IMR-90 (cell line): ENCODE measurements at regions not wholly inside any gene's neighbourhood (a gene's known extent, or its start where the extent isn't known, plus 50 kb on each side); places are given as distances from the start of the nearest gene placed in this dataset.

ENCODE experiments used
- ATAC-seq: fragments of 200-7000 bp; cut with Tn5 transposase; 2 replicates; pipeline ENCODE4 v1.9.1; 2020; ENCODE audit warnings: low read depth, mild to moderate bottlenecking, moderate library complexity
- BruUV-seq: library from RNA; stranded (reverse); fragments of 400-500 nt; replicated peaks from 2 replicates; lab custom pipeline; 2021; lab: Mats Ljungman, UMichigan
- CTCF ChIA-PET: fragments of 300-600 bp; formaldehyde crosslinking; extraction: SDS; loops from one replicate; lab custom pipeline; 2021; ENCODE audit warnings: antibody characterized with exemption; lab: Yijun Ruan, JAX
- POLR2A ChIA-PET: fragments of 300-600 bp; sonication (Branson Sonifier 250); formaldehyde crosslinking; loops from one replicate; lab custom pipeline; 2022; ENCODE audit warnings: antibody characterized with exemption; ENCODE audit not compliant: unreplicated experiment; lab: Charles Lee
- DNase-seq: peaks from one replicate; pipeline ENCODE4 v3.0.0; 2013
- H2AFZ ChIP-seq: replicated peaks from 2 replicates; pipeline ENCODE3; 2013; ENCODE audit warnings: low read length, mild to moderate bottlenecking; ENCODE audit not compliant: poor library complexity
- H2AK5ac ChIP-seq: 2 replicates; pipeline ENCODE4 v1.6.1; 2013; ENCODE audit warnings: low read depth, low read length, inconsistent platforms
- H2AK9ac ChIP-seq: replicated peaks from 2 replicates; pipeline ENCODE3; 2013; ENCODE audit warnings: mild to moderate bottlenecking, low read depth, low read length, moderate library complexity; ENCODE audit not compliant: poor library complexity
- H2BK120ac ChIP-seq: 2 replicates; pipeline ENCODE4 v1.6.1; 2013; ENCODE audit warnings: low read depth, low read length, inconsistent platforms
- H2BK15ac ChIP-seq: 3 replicates; pipeline ENCODE4 v1.6.1; 2013; ENCODE audit warnings: low read depth, low read length, inconsistent platforms
- H2BK20ac ChIP-seq: 2 replicates; pipeline ENCODE4 v1.6.1; 2013; ENCODE audit warnings: low read depth, mild to moderate bottlenecking, inconsistent platforms, low read length, moderate library complexity
- H2BK5ac ChIP-seq: 2 replicates; pipeline ENCODE4 v1.6.1; 2013; ENCODE audit warnings: mild to moderate bottlenecking, low read depth, low read length, inconsistent platforms; ENCODE audit not compliant: poor library complexity, severe bottlenecking
- H3K14ac ChIP-seq: replicated peaks from 2 replicates; pipeline ENCODE4 v1.6.1; 2013; ENCODE audit warnings: low read depth, low read length, inconsistent platforms
- H3K18ac ChIP-seq: 2 replicates; pipeline ENCODE4 v1.6.1; 2013; ENCODE audit warnings: low read depth, low read length, control low read depth
- H3K23ac ChIP-seq: 2 replicates; pipeline ENCODE4 v1.6.1; 2013; ENCODE audit warnings: low read depth, low read length, inconsistent platforms
- H3K27ac ChIP-seq: 2 replicates; pipeline ENCODE4 v1.5.1; 2013; ENCODE audit warnings: mild to moderate bottlenecking, control low read depth, low read length; ENCODE audit not compliant: insufficient read depth
- H3K27me3 ChIP-seq: 2 replicates; pipeline ENCODE4 v1.6.1; 2013; ENCODE audit warnings: low read length; ENCODE audit not compliant: control insufficient read depth, insufficient read depth
- H3K36me3 ChIP-seq: 2 replicates; pipeline ENCODE4 v1.6.1; 2013; ENCODE audit warnings: low read length, mixed read lengths; ENCODE audit not compliant: control insufficient read depth, insufficient read depth
- H3K4ac ChIP-seq: 2 replicates; pipeline ENCODE4 v1.6.1; 2013; ENCODE audit warnings: low read depth, low read length, inconsistent platforms
- H3K4me1 ChIP-seq: 2 replicates; pipeline ENCODE4 v1.6.1; 2013; ENCODE audit warnings: low read length, mixed read lengths; ENCODE audit not compliant: control insufficient read depth, insufficient read depth
- H3K4me2 ChIP-seq: 2 replicates; pipeline ENCODE4 v1.6.1; 2013; ENCODE audit warnings: low read depth, mild to moderate bottlenecking, control low read depth, low read length, moderate library complexity
- H3K4me3 ChIP-seq: 2 replicates; pipeline ENCODE4 v1.5.1; 2013; ENCODE audit warnings: low read depth, mild to moderate bottlenecking, control low read depth, low read length, moderate library complexity; ENCODE audit not compliant: insufficient read depth
- H3K56ac ChIP-seq: 2 replicates; pipeline ENCODE4 v1.6.1; 2013; ENCODE audit warnings: low read length, inconsistent platforms; ENCODE audit not compliant: insufficient read depth; ENCODE audit errors: extremely low read depth
- H3K79me1 ChIP-seq, 2 experiments: 2 replicates each; pipeline ENCODE4 v1.6.1; 2013; ENCODE audit warnings: low read length in 2 of 2, inconsistent platforms in 1 of 2, low read depth in 1 of 2
- H3K9ac ChIP-seq: 2 replicates; pipeline ENCODE4 v1.6.1; 2013; ENCODE audit warnings: low read depth, low read length, control low read depth
- H3K9me1 ChIP-seq: 2 replicates; pipeline ENCODE4 v1.6.1; 2013; ENCODE audit warnings: low read length, inconsistent platforms; ENCODE audit not compliant: insufficient read depth
- H3K9me3 ChIP-seq: 2 replicates; pipeline ENCODE4 v1.6.1; 2013; ENCODE audit warnings: low read length; ENCODE audit not compliant: control insufficient read depth, insufficient read depth
- H4K20me1 ChIP-seq: 2 replicates; pipeline ENCODE4 v1.6.1; 2013; ENCODE audit warnings: low read length, inconsistent platforms; ENCODE audit not compliant: insufficient read depth
- H4K5ac ChIP-seq: 2 replicates; pipeline ENCODE4 v1.6.1; 2013; ENCODE audit warnings: mild to moderate bottlenecking, low read depth, low read length, control low read depth
- H4K8ac ChIP-seq, 2 experiments: 2 replicates each; pipeline ENCODE4 v1.6.1; 2013; ENCODE audit warnings: low read depth in 2 of 2, low read length in 2 of 2, control low read depth in 1 of 2, inconsistent platforms in 1 of 2
- H4K91ac ChIP-seq: 2 replicates; pipeline ENCODE4 v1.6.1; 2013; ENCODE audit warnings: low read depth, low read length, inconsistent platforms; ENCODE audit not compliant: insufficient read depth
- BHLHE40 ChIP-seq: fragments of 150-350 bp; IDR thresholded peaks from 2 replicates; pipeline ENCODE4 v1.6.1; 2016; ENCODE audit warnings: mild to moderate bottlenecking, low read depth, low read length
- CEBPB ChIP-seq: IDR thresholded peaks from 2 replicates; pipeline ENCODE4 v1.6.1; 2012; ENCODE audit warnings: low read depth, low read length, improper control_type of control experiment
- CHD1 ChIP-seq: IDR thresholded peaks from 2 replicates; pipeline ENCODE4 v1.6.1; 2012; ENCODE audit warnings: low read depth, low read length, improper control_type of control experiment
- FOS ChIP-seq: fragments of 150-350 bp; IDR thresholded peaks from 2 replicates; pipeline ENCODE4 v1.6.1; 2016; ENCODE audit warnings: low read depth, low read length
- MAFK ChIP-seq: IDR thresholded peaks from 2 replicates; pipeline ENCODE4 v1.6.1; 2012; ENCODE audit warnings: low read depth, low read length, improper control_type of control experiment
- MAZ ChIP-seq: IDR thresholded peaks from 2 replicates; pipeline ENCODE4 v1.6.1; 2012; ENCODE audit warnings: low read depth, mild to moderate bottlenecking, low read length, improper control_type of control experiment, moderate library complexity, borderline replicate concordance
- NFE2L2 ChIP-seq: fragments of 150-350 bp; IDR thresholded peaks from 2 replicates; pipeline ENCODE4 v1.6.1; 2016; ENCODE audit warnings: low read depth, mild to moderate bottlenecking, low read length
- RAD21 ChIP-seq: IDR thresholded peaks from 2 replicates; pipeline ENCODE4 v1.6.1; 2012; ENCODE audit warnings: low read length, improper control_type of control experiment
- RFX5 ChIP-seq: IDR thresholded peaks from 2 replicates; pipeline ENCODE4 v1.8.0; 2012; ENCODE audit warnings: low read depth, mild to moderate bottlenecking, low read length, moderate library complexity
- WGBS, 2 experiments: methylation state at CpG; one replicate each; pipeline versions ENCODE4 v1.1.5 to v1.1.7; 2013; ENCODE audit warnings: missing lambda C conversion rate in 2 of 2; ENCODE audit not compliant: insufficient read length in 1 of 2; ENCODE audit errors: extremely low coverage in 2 of 2; 5-methylcytosine and 5-hydroxymethylcytosine counted together
- dilution Hi-C: fragments of 300-500 bp; cut with HindIII; formaldehyde crosslinking; loops from one replicate; pipeline ENCODE4 v1.14.3; 2018; ENCODE audit warnings: low sequenced_read_pairs; ENCODE audit not compliant: unreplicated experiment
- in situ Hi-C: fragments of 300-500 bp; cut with MboI; formaldehyde crosslinking; loops from 3 replicates; pipeline ENCODE4 v1.14.3; 2019; ENCODE audit warnings: low sequenced_read_pairs, inconsistent platforms, mixed read lengths
- intact Hi-C: fragments of 100-400 bp; cut with micrococcal nuclease; formaldehyde crosslinking; loops from 2 replicates; pipeline ENCODE4 v1.10.0; 2022
- TF ChIP-seq, protein P1 (sequence below): fragments of 150-350 bp; IDR thresholded peaks from 2 replicates; pipeline ENCODE4 v1.6.1; 2016; ENCODE audit warnings: low read depth, mild to moderate bottlenecking, low read length, moderate library complexity, borderline replicate concordance
- TF ChIP-seq, protein P2 (sequence below): fragments of 150-350 bp; IDR thresholded peaks from 2 replicates; pipeline ENCODE4 v1.6.1; 2017; ENCODE audit warnings: mild to moderate bottlenecking, antibody characterized with exemption, low read length, low read depth

DNA sequence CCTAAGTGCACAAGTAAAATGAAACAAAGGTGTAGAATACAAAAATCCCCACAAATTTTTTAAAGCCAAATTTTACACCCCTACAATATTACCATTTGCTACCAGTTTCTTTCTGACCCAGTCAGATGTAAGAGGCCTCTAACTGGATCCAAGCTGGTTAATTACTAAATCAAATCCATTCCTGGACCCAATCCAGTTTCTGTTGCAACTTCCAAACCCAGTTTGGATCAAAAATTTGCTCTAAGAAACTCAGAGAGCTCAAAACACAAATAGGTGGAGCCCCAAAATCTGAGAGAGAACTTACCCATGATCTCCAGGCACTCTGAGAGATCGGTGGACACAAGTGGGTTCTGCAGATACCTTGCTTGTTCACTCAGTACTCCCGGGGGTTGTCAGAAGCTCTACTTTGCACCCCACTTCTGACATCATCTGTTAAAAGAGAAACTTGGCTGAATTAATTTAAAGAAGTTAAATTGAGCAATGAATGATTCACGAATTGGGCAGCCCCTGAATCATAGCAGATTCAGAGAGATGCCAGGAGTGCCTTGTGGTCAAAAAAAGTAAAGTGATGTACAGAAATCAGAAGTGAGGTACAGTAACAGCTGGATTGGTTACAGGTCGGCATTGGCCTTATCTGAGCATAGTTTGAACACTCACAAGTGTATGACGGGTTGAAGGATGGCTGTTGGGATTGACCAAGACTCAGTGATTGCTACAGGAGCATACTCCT is 448.0 kb downstream of the KCNT2 start:
- CTCF ChIA-PET = interaction anchor here (0.8 kb wide), 1 partner anchor 12 kb away, joined by 3 read pairs; no protein-coding TSS in a partner anchor
- no peaks in the 10 kb centered on the region for H3K9me3 ChIP-seq
- dilution Hi-C loops = no loop called here
- H3K4me3 ChIP-seq = no peak overlapping the region
- no peaks in the 10 kb centered on the region for H3K9me1 ChIP-seq
- no peak overlapping the region for H3K14ac ChIP-seq
- no peak overlapping the region for H2BK5ac ChIP-seq
- no peak overlapping the region for H3K23ac ChIP-seq
- no peak overlapping the region; the same call in 1 of the 2 replicates for H2BK20ac ChIP-seq
- H3K4me1 ChIP-seq = no peaks in the 10 kb centered on the region; the same call in 1 of the 2 replicates
- no peak overlapping the region for H3K4ac ChIP-seq
- H3K18ac ChIP-seq = peak overlapping the region; percentile 47; the same call in 1 of the 2 replicates
- no peak overlapping the region for H3K9ac ChIP-seq
- H4K91ac ChIP-seq = no peak overlapping the region
- TF ChIP-seq, protein P1, sequence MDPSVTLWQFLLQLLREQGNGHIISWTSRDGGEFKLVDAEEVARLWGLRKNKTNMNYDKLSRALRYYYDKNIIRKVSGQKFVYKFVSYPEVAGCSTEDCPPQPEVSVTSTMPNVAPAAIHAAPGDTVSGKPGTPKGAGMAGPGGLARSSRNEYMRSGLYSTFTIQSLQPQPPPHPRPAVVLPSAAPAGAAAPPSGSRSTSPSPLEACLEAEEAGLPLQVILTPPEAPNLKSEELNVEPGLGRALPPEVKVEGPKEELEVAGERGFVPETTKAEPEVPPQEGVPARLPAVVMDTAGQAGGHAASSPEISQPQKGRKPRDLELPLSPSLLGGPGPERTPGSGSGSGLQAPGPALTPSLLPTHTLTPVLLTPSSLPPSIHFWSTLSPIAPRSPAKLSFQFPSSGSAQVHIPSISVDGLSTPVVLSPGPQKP = no peak
- TF ChIP-seq RAD21 = no peak
- peak; percentile 88 for TF ChIP-seq CEBPB
- TF ChIP-seq BHLHE40 = no peak
- peak; percentile 73 for TF ChIP-seq FOS
- TF ChIP-seq NFE2L2 = no peak
- no peak for TF ChIP-seq RFX5
- no peak for TF ChIP-seq CHD1
- TF ChIP-seq MAFK = no peak
- TF ChIP-seq MAZ = 0 out of 2 replicates have a peak, but pooled peaks have one; percentile 7
- TF ChIP-seq, protein P2, sequence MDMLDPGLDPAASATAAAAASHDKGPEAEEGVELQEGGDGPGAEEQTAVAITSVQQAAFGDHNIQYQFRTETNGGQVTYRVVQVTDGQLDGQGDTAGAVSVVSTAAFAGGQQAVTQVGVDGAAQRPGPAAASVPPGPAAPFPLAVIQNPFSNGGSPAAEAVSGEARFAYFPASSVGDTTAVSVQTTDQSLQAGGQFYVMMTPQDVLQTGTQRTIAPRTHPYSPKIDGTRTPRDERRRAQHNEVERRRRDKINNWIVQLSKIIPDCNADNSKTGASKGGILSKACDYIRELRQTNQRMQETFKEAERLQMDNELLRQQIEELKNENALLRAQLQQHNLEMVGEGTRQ = no peak
- no peak overlapping the region for H4K5ac ChIP-seq
- peak; percentile 82 for DNase-seq
- H3K27ac ChIP-seq = no peak overlapping the region
- H3K27me3 ChIP-seq = no peaks in the 10 kb centered on the region
- H2BK15ac ChIP-seq = no peak overlapping the region
- intact Hi-C loops = loop anchor here (5.0 kb wide), 1 partner anchor 47 kb away; no protein-coding TSS in a partner anchor
- no peak overlapping the region for H2AK5ac ChIP-seq
- in situ Hi-C loops = loop anchor here (5.0 kb wide), 1 partner anchor 152 kb away; no protein-coding TSS in a partner anchor
- ATAC-seq = peak; percentile 77
- H2AK9ac ChIP-seq = no peak overlapping the region
- H3K56ac ChIP-seq = no peak overlapping the region
- H2AFZ ChIP-seq = no peak overlapping the region
- no peak overlapping the region for H2BK120ac ChIP-seq
- no peaks in the 10 kb centered on the region for H3K79me1 ChIP-seq
- no peaks in the 10 kb centered on the region for H4K20me1 ChIP-seq
- H3K36me3 ChIP-seq = no peaks in the 10 kb centered on the region
- no peak overlapping the region for H4K8ac ChIP-seq
- no TSS peak for BruUV-seq
- WGBS, 2 experiments = 43% methylated on average over 1 of the region's 5 CpGs; no CpG with 5 or more reads in 1 of the 2 experiments
- H3K4me2 ChIP-seq = peak overlapping the region; percentile 72; the same call in 1 of the 2 replicates
- POLR2A ChIA-PET = no interaction called here
